Activated naive CD4-positive, alpha-beta T cell (primary cell): ENCODE measurements at regions not wholly inside any gene's neighbourhood (a gene's known extent, or its start where the extent isn't known, plus 50 kb on each side); places are given as distances from the start of the nearest gene placed in this dataset.
"Not testable (repeated sequence)": the region's sequence is repeated elsewhere in the genome, so short reads cannot be mapped to it uniquely, and the experiment has no call there.

ENCODE experiments used
- DNase-seq, 4 experiments: peaks; one replicate each; lab custom pipeline; 2025; lab: John Stamatoyannopoulos, UW

GRCh38 chr9:97179616-97180015 lies 127.8 kb upstream of the CCDC180 start:
- no peak for DNase-seq

DNA sequence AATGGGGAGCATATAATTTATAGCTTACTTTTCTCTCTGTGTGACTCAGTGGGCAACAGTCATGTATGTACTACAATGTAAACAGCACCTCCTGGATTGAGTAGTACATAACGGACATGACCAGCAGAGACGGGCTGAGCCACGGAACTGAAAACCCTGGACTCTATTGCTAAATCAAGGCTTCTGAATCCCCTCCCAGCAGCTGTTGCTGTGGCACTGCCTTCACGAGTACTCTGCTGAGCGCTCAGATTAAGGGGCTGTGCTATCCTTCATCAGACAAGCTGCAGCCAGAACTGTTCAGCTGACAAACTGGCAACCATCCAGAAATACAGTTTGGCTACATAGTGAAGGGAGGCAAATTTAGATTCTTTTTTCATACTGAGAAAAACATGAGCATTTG lies 131.3 kb upstream of the CCDC180 start:
- no peak for DNase-seq

DNA sequence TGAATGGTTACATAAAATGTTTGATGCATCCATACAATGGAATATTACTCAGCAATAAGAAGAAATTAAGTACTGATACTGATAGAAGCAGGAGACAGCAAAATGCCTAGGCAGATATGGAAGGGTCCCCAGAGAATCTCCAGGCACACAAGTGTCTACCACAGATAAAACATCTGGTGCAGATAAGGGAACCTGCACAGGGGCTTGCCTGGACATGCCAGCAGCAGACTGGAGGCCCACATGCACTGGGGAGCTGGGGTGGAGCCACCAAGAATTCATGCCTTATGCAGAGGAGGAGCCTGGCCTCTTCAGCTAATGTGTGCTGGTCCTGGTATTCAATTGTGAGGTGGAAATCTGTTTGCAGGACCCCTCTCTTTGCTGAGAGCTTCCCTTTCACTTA lies 129.2 kb upstream of the CTSV start:
- not testable (repeated sequence) for DNase-seq

DNA sequence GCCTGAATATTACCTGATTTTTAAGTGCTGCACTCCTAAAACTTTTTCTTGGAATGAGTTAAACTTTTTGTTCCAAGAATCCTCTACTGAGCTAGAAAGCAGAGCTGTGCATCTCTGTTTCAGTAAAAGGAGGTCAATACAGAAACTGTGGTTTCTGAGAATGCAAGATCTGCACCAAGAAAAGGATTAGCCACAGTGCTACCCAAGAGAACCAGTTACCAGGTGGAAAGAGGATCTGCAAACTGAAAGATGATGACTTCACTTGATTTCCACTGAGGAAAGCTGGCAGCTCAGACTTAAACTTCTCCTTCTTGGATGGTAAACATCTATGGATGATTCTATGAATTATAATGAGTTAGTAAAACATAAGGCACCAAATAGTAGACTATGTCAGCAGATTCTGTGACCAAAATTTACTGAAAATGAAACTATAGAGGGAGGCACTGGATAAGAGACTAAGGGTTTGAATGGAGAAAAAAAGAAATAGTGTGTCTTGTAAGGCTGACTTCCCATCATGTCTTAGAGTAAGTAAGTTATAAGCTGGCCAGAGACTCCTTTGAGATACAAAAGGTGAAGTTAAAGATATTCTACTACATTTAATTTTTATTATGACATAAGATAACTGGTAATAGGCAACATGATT lies 127.7 kb upstream of the CTSV start:
- DNase-seq = not testable (repeated sequence)

DNA sequence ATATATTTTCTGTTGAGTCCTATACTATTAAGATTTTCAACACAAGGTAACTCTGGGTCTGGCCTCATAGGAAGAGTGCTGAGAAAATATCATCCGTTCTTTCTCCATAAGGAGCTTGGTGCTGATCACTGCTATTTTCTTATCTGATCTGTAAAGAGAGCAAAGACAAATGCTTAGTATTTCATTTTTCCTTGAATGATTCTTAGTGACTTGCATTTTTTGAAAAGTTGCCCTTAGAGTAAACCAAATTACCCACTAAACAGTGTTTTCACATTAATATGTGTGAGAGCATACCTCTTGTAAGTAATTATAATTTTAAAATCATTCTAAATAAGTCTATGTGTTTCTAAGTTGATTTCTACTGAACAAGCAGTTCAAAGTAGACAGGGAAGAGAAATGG lies 121.3 kb upstream of the CTSV start:
- no peak for DNase-seq

DNA sequence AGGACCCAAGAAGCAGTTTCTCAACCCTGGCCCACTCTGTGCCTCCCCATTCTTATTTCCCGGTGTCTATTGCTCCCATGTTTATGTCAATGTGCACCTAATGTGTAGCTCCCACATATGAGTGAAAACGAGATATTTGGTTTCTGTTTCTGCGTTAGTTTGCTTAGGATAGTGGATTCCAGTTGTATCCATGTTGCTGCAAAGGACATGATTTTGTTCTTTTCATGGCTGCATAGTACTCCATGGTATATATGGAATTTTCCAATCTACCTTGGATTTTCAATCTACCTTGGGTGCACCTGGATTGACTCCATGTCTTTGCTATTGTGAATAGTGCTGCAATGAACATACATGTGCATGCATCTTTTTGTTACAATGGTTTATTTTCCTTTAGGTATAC lies 119.8 kb upstream of the CTSV start:
- DNase-seq = not testable (repeated sequence)

- not testable (repeated sequence) for DNase-seq
Measured at GRCh38 chr9:97155441-97155840, 116.5 kb upstream of the CTSV start.

GRCh38 chr9:97153967-97154366 lies 115.0 kb upstream of the CTSV start:
- no peak for DNase-seq

GRCh38 chr9:97153160-97153559 lies 114.2 kb upstream of the CTSV start:
- not testable (repeated sequence) for DNase-seq

GRCh38 chr9:97150471-97150870 lies 111.5 kb upstream of the CTSV start:
- not testable (repeated sequence) for DNase-seq

DNA sequence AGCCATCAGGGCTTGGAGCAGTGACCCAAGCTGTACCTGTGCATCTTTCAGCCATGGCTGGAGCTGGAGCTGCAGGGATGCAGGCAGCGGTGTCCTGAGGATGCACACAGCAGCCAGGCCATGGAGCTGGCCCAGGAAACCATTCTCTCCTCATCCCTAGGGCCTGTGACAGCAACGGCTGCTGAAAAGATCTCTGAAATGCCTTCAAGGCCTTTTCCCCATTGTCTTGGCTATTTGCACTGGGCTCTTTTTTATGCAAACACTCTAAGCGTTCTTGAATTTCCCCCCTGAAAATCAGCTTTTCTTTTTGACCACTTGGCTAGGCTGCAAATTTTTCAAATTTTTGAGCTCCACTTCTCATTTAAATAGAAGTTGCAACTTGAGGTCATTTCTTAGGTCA lies 109.5 kb upstream of the CTSV start:
- not testable (repeated sequence) for DNase-seq

GRCh38 chr9:97145680-97146079 lies 106.7 kb upstream of the CTSV start:
- DNase-seq = not testable (repeated sequence)

- no peak for DNase-seq
Measured at GRCh38 chr9:97140566-97140965, 101.6 kb upstream of the CTSV start.

- DNase-seq = no peak
Measured at GRCh38 chr9:97136421-97136820, 97.5 kb upstream of the CTSV start.

DNA sequence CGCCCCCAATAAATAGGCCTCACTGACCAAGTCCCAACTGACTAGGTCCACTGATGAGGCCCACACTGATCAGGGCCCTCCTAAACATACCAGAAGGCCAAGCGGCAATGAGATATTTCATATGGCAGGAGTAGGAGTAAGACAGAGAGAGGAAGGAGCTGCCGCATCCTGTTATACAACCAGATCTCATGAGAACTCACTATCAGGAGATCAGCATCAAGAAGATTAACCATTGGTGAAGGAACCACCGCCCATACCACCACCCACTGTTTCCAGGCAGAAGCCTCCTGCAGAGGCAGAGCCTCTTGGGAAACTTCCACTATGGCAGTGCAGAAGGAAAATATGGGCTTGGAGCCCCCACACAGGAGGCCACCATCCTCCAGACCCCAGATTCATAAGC lies 95.0 kb upstream of the CTSV start:
- DNase-seq = not testable (repeated sequence)

GRCh38 chr9:97132865-97133264 lies 93.9 kb upstream of the CTSV start:
- no peak for DNase-seq

DNA sequence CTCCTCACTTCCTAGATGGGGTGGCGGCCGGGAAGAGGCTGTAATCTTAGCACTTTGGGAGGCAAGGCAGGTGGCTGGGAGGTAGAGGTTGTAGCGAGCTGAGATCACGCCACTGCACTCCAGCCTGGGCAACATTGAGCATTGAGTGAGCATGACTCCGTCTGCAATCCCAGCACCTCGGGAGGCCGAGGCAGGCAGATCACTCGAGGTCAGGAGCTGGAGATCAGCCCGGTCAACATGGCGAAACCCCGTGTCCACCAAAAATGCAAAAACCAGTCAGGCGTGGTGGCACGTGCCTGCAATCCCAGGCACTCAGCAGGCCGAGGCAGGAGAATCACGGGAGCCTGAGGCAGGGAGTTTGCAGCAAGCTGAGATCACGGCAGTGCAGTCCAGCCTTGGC lies 91.9 kb upstream of the CTSV start:
- DNase-seq = not testable (repeated sequence)

- DNase-seq = not testable (repeated sequence)
Measured at GRCh38 chr9:97130387-97130786, 91.4 kb upstream of the CTSV start.

DNA sequence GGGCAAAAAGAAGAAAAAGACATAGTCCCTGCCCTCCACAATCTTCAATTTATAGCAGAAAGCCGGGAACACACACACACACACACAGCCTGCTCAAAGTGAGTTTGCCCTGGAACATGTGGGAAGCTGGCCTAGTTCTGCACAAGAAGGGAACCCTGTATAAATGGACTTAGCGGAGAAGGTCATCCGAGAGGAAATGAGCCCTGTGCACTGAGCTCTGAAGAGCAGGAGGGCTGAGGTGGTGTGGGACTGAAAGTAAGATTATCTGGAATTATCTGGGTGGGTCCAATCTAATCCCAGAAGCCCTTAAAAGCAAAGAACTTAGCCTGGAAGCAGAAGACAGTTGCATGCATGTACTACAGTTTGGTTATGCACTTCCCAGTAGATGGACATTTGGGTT lies 90.0 kb upstream of the CTSV start:
- no peak for DNase-seq

GRCh38 chr9:97124256-97124655 lies 85.3 kb upstream of the CTSV start:
- no peak for DNase-seq

- DNase-seq = no peak
Measured at GRCh38 chr9:97110696-97111095, 71.8 kb upstream of the CTSV start.

DNA sequence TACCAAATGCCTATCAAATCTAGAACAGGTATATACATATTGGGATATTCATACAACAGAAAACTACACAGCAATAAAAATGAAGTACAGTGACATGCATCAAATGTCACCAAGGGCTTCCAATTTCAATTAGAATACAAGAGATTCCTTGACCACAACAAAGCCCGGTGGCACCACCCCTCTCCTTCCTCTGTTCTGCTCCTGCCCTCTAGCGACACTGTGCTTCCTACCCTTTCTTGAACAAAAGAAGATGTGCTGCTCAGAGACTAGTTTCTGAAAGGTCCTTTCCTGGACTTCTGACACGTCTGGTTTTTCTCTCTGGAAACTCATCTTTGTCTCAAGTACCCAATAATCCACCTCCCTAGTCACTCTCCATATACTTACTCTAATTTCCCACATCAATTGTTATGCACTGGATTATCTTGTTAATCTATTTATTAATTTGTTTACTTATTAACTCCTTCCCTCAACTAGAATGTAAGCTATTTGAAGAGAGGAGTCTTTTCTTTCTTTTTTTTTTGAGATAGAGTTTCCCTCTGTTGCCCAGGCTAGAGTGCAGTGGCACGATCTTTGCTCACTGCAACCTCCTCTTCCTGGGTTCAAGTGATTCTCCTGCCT lies 70.4 kb upstream of the CTSV start:
- DNase-seq = peak in 1 of 4 experiments; percentile 1

DNA sequence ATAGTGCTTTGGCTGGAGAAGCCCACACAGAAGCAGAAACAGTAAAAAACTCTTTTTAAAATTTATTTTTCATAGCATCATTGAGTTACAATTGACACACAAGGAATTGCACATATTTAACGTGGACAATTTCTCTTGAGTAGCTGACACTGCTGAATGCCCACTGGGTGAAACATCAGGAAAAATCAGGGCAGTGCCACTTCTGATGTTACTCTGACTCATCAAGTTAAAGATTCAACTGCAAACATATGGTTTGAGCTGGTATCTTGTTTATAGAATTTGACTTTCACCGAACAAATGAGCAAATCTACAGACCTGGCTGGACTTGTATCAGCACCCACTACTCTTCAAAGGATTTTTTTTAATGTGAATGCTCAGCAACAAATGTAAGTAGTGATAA lies 66.3 kb upstream of the CTSV start:
- DNase-seq = not testable (repeated sequence)
